ENCODE measurements at regions not wholly inside any gene's neighbourhood (a gene's known extent, or its start where the extent isn't known, plus 50 kb on each side); places are given as distances from the start of the nearest gene placed in this dataset.

- no peak for DNase-seq
Observed at GRCh38 chr12:111067498-111067897, 147.1 kb upstream of the MYL2 start.

GRCh38 chr12:111066744-111067437 lies 146.5 kb upstream of the MYL2 start:
- DNase-seq: no peak

- DNase-seq: no peak
Observed at GRCh38 chr12:111064982-111065381, 144.6 kb upstream of the MYL2 start.

- DNase-seq: no peak
Observed at GRCh38 chr12:111064154-111064553, 143.8 kb upstream of the MYL2 start.

- DNase-seq: no peak
Observed at GRCh38 chr12:111063295-111064026, 143.1 kb upstream of the MYL2 start.

GRCh38 chr12:111057701-111058425 lies 137.5 kb upstream of the MYL2 start:
- DNase-seq: no peak

GRCh38 chr12:111056618-111057521 lies 136.5 kb upstream of the MYL2 start:
- no peak for DNase-seq

- no peak for DNase-seq
Observed at GRCh38 chr12:111055181-111055880, 135.0 kb upstream of the MYL2 start.

GRCh38 chr12:111048991-111049390 lies 128.6 kb upstream of the MYL2 start:
- no peak for DNase-seq

GRCh38 chr12:111046896-111047295 lies 126.5 kb upstream of the MYL2 start:
- no peak for DNase-seq

- no peak for DNase-seq
Observed at GRCh38 chr12:111045941-111046340, 125.6 kb upstream of the MYL2 start.

- DNase-seq: no peak
Observed at GRCh38 chr12:111041091-111041490, 120.7 kb upstream of the MYL2 start.

GRCh38 chr12:111040690-111041089 lies 120.3 kb upstream of the MYL2 start:
- no peak for DNase-seq

GRCh38 chr12:111038941-111039340 lies 118.6 kb upstream of the MYL2 start:
- no peak for DNase-seq

GRCh38 chr12:111038077-111038476 lies 117.7 kb upstream of the MYL2 start:
- no peak for DNase-seq

GRCh38 chr12:111037047-111037446 lies 116.7 kb upstream of the MYL2 start:
- no peak for DNase-seq

GRCh38 chr12:111035578-111036301 lies 115.4 kb upstream of the MYL2 start:
- no peak for DNase-seq

GRCh38 chr12:111034886-111035577 lies 114.7 kb upstream of the MYL2 start:
- no peak for DNase-seq

GRCh38 chr12:111034083-111034885 lies 113.9 kb upstream of the MYL2 start, which contains the start of gene CUX2:
TSS of gene CUX2 (plus strand) at chr12:111034165.
- DNase-seq: no peak

Data from NCI-H1092 (cell line).